ENCODE measurements at regions not wholly inside any gene's neighbourhood (a gene's known extent, or its start where the extent isn't known, plus 50 kb on each side); places are given as distances from the start of the nearest gene placed in this dataset.
"Not testable (repeated sequence)": the region's sequence is repeated elsewhere in the genome, so short reads cannot be mapped to it uniquely, and the experiment has no call there.

- intact Hi-C loops (cut with micrococcal nuclease); H3K27me3 Mint-ChIP-seq; H3K9me3 Mint-ChIP-seq; POLR2A ChIA-PET; H3K4me3 Mint-ChIP-seq; H3K36me3 Mint-ChIP-seq; DNase-seq; CTCF ChIA-PET; H3K4me1 Mint-ChIP-seq (ENCODE audit: low read depth); H3K27ac Mint-ChIP-seq: not testable (repeated sequence)
Observed at GRCh38 chr2:88802026-88802425, 110.6 kb downstream of the RPIA start.

- Mint-ChIP-seq H3K4me3 (no peak overlapping the region), H3K27ac (no peak overlapping the region), H3K36me3 (no peaks in the 10 kb centered on the region), H3K4me1 (ENCODE audit: low read depth) (no peaks in the 10 kb centered on the region), H3K9me3 (no peaks in the 10 kb centered on the region), H3K27me3 (peaks cover 11% of the 10 kb centered on the region)
- ChIA-PET POLR2A (no interaction called here), CTCF (interaction anchor here (0.7 kb wide), 1 partner anchor 23 kb away, joined by 3 read pairs; no protein-coding TSS in a partner anchor)
- intact Hi-C loops (cut with micrococcal nuclease): no loop called here
- DNase-seq: no peak
Observed at GRCh38 chr2:88807237-88807962, 115.9 kb downstream of the RPIA start.

GRCh38 chr2:88808083-88808482, 116.6 kb downstream of the RPIA start:
- Mint-ChIP-seq H3K36me3 (no peaks in the 10 kb centered on the region), H3K27ac (no peak overlapping the region), H3K27me3 (peaks cover 11% of the 10 kb centered on the region), H3K4me3 (no peak overlapping the region), H3K4me1 (ENCODE audit: low read depth) (no peaks in the 10 kb centered on the region), H3K9me3 (no peaks in the 10 kb centered on the region)
- ChIA-PET CTCF (no interaction called here), POLR2A (no interaction called here)
- intact Hi-C loops (cut with micrococcal nuclease): no loop called here
- DNase-seq: no peak

GRCh38 chr2:88808652-88809051, 117.2 kb downstream of the RPIA start:
- no peak for DNase-seq
- no peaks in the 10 kb centered on the region for H3K9me3 Mint-ChIP-seq
- no peaks in the 10 kb centered on the region for H3K36me3 Mint-ChIP-seq
- H3K4me1 Mint-ChIP-seq (ENCODE audit: low read depth): no peaks in the 10 kb centered on the region
- no peak overlapping the region for H3K27ac Mint-ChIP-seq
- intact Hi-C loops (cut with micrococcal nuclease): no loop called here
- no peak overlapping the region for H3K4me3 Mint-ChIP-seq
- POLR2A ChIA-PET: no interaction called here
- H3K27me3 Mint-ChIP-seq: peaks cover 11% of the 10 kb centered on the region
- CTCF ChIA-PET: no interaction called here

GRCh38 chr2:88809216-88809615, 117.7 kb downstream of the RPIA start:
- intact Hi-C loops (cut with micrococcal nuclease): no loop called here
- DNase-seq: no peak
- H3K9me3 Mint-ChIP-seq: no peaks in the 10 kb centered on the region
- ChIA-PET POLR2A (no interaction called here), CTCF (no interaction called here)
- H3K4me3 Mint-ChIP-seq: no peak overlapping the region
- peaks cover 11% of the 10 kb centered on the region for H3K27me3 Mint-ChIP-seq
- no peak overlapping the region for H3K27ac Mint-ChIP-seq
- no peaks in the 10 kb centered on the region for H3K36me3 Mint-ChIP-seq
- H3K4me1 Mint-ChIP-seq (ENCODE audit: low read depth): no peaks in the 10 kb centered on the region

- no peak overlapping the region for H3K27ac Mint-ChIP-seq
- CTCF ChIA-PET: no interaction called here
- H3K9me3 Mint-ChIP-seq: peaks cover 6% of the 10 kb centered on the region
- no peak for DNase-seq
- no peaks in the 10 kb centered on the region for H3K4me1 Mint-ChIP-seq (ENCODE audit: low read depth)
- peaks cover 11% of the 10 kb centered on the region for H3K27me3 Mint-ChIP-seq
- no peaks in the 10 kb centered on the region for H3K36me3 Mint-ChIP-seq
- H3K4me3 Mint-ChIP-seq: no peak overlapping the region
- POLR2A ChIA-PET: no interaction called here
- intact Hi-C loops (cut with micrococcal nuclease): no loop called here
Observed at GRCh38 chr2:88810017-88810416, 118.5 kb downstream of the RPIA start.

- ChIA-PET POLR2A (no interaction called here), CTCF (no interaction called here)
- peaks cover 11% of the 10 kb centered on the region for H3K27me3 Mint-ChIP-seq
- no peaks in the 10 kb centered on the region for H3K4me1 Mint-ChIP-seq (ENCODE audit: low read depth)
- no peaks in the 10 kb centered on the region for H3K36me3 Mint-ChIP-seq
- DNase-seq: no peak
- H3K9me3 Mint-ChIP-seq: peaks cover 11% of the 10 kb centered on the region
- intact Hi-C loops (cut with micrococcal nuclease): no loop called here
- no peak overlapping the region for H3K4me3 Mint-ChIP-seq
- H3K27ac Mint-ChIP-seq: no peak overlapping the region
Observed at GRCh38 chr2:88810488-88810887, 119.0 kb downstream of the RPIA start.

GRCh38 chr2:88811233-88811632, 119.8 kb downstream of the RPIA start:
- POLR2A ChIA-PET: no interaction called here
- Mint-ChIP-seq H3K27ac (no peak overlapping the region), H3K4me1 (ENCODE audit: low read depth) (no peaks in the 10 kb centered on the region), H3K4me3 (no peak overlapping the region), H3K9me3 (peaks cover 19% of the 10 kb centered on the region), H3K36me3 (no peaks in the 10 kb centered on the region), H3K27me3 (peaks cover 11% of the 10 kb centered on the region)
- CTCF ChIA-PET: no interaction called here
- no peak for DNase-seq
- intact Hi-C loops (cut with micrococcal nuclease): no loop called here

- DNase-seq: no peak
- Mint-ChIP-seq H3K9me3 (peaks cover 23% of the 10 kb centered on the region), H3K4me1 (ENCODE audit: low read depth) (no peaks in the 10 kb centered on the region), H3K4me3 (no peak overlapping the region), H3K27ac (no peak overlapping the region), H3K27me3 (peaks cover 11% of the 10 kb centered on the region), H3K36me3 (no peaks in the 10 kb centered on the region)
- POLR2A ChIA-PET: no interaction called here
- intact Hi-C loops (cut with micrococcal nuclease): no loop called here
- CTCF ChIA-PET: no interaction called here
Observed at GRCh38 chr2:88811681-88812080, 120.2 kb downstream of the RPIA start.

GRCh38 chr2:88813612-88814011, 122.1 kb downstream of the RPIA start:
- DNase-seq: no peak
- ChIA-PET CTCF (no interaction called here), POLR2A (no interaction called here)
- H3K27me3 Mint-ChIP-seq: peaks cover 8% of the 10 kb centered on the region
- H3K36me3 Mint-ChIP-seq: no peaks in the 10 kb centered on the region
- no peaks in the 10 kb centered on the region for H3K4me1 Mint-ChIP-seq (ENCODE audit: low read depth)
- peaks cover 27% of the 10 kb centered on the region for H3K9me3 Mint-ChIP-seq
- no peak overlapping the region for H3K4me3 Mint-ChIP-seq
- intact Hi-C loops (cut with micrococcal nuclease): no loop called here
- H3K27ac Mint-ChIP-seq: no peak overlapping the region

- H3K4me1 Mint-ChIP-seq (ENCODE audit: low read depth): no peaks in the 10 kb centered on the region
- no peak for DNase-seq
- no peaks in the 10 kb centered on the region for H3K36me3 Mint-ChIP-seq
- peaks cover 8% of the 10 kb centered on the region for H3K27me3 Mint-ChIP-seq
- ChIA-PET CTCF (no interaction called here), POLR2A (no interaction called here)
- no peak overlapping the region for H3K4me3 Mint-ChIP-seq
- H3K27ac Mint-ChIP-seq: no peak overlapping the region
- peaks cover 27% of the 10 kb centered on the region for H3K9me3 Mint-ChIP-seq
- intact Hi-C loops (cut with micrococcal nuclease): no loop called here
Observed at GRCh38 chr2:88815282-88815681, 123.8 kb downstream of the RPIA start.

- DNase-seq: no peak
- no peaks in the 10 kb centered on the region for H3K4me1 Mint-ChIP-seq (ENCODE audit: low read depth)
- no peaks in the 10 kb centered on the region for H3K36me3 Mint-ChIP-seq
- H3K4me3 Mint-ChIP-seq: no peak overlapping the region
- peaks cover 8% of the 10 kb centered on the region for H3K27me3 Mint-ChIP-seq
- CTCF ChIA-PET: no interaction called here
- intact Hi-C loops (cut with micrococcal nuclease): no loop called here
- no peak overlapping the region for H3K27ac Mint-ChIP-seq
- POLR2A ChIA-PET: no interaction called here
- H3K9me3 Mint-ChIP-seq: peaks cover 27% of the 10 kb centered on the region
Observed at GRCh38 chr2:88815697-88816096, 124.2 kb downstream of the RPIA start.

- no peaks in the 10 kb centered on the region for H3K36me3 Mint-ChIP-seq
- H3K27me3 Mint-ChIP-seq: peaks cover 2% of the 10 kb centered on the region
- ChIA-PET POLR2A (no interaction called here), CTCF (no interaction called here)
- intact Hi-C loops (cut with micrococcal nuclease): no loop called here
- no peak for DNase-seq
- no peaks in the 10 kb centered on the region for H3K4me1 Mint-ChIP-seq (ENCODE audit: low read depth)
- H3K9me3 Mint-ChIP-seq: peaks cover 27% of the 10 kb centered on the region
- no peak overlapping the region for H3K27ac Mint-ChIP-seq
- no peak overlapping the region for H3K4me3 Mint-ChIP-seq
Observed at GRCh38 chr2:88818381-88818780, 126.9 kb downstream of the RPIA start.
